Bronchial epithelial cell (primary cell): ENCODE measurements at regions not wholly inside any gene's neighbourhood (a gene's known extent, or its start where the extent isn't known, plus 50 kb on each side); places are given as distances from the start of the nearest gene placed in this dataset.
A peak's percentile ranks its signal among the peaks of the same experiment; 100 is the strongest.

Experiments used
- DNase-seq: peaks from one replicate; pipeline ENCODE4 v3.0.0-alpha.2; 2010; ENCODE audit warnings: low read depth
- FAIRE-seq: peaks from 2 replicates; lab custom pipeline; 2011; peaks lifted over from hg19 to GRCh38; lab: Jason Lieb, UNC
- H3K27me3 ChIP-seq: 2 replicates; pipeline ENCODE4 v1.5.1; 2011; ENCODE audit warnings: low read length; ENCODE audit not compliant: control insufficient read depth, insufficient read depth
- H3K36me3 ChIP-seq: 2 replicates; pipeline ENCODE4 v1.5.1; 2011; ENCODE audit warnings: low read length; ENCODE audit not compliant: control insufficient read depth, insufficient read depth
- H3K4me3 ChIP-seq: 2 replicates; pipeline ENCODE4 v1.5.1; 2011; ENCODE audit warnings: mild to moderate bottlenecking, low read depth, low read length, control low read depth
- CTCF ChIP-seq: IDR thresholded peaks from 2 replicates; pipeline ENCODE4 v1.5.1; 2011; ENCODE audit warnings: mild to moderate bottlenecking, moderate library complexity, low read length, control low read depth, inconsistent platforms; ENCODE audit not compliant: insufficient read depth, severe bottlenecking

GRCh38 chr17:71986886-71987285 lies 133.9 kb upstream of the SOX9 start:
- FAIRE-seq (no peak), DNase-seq (peak; percentile 61)

GRCh38 chr17:71987634-71988033 lies 133.2 kb upstream of the SOX9 start:
- Histone ChIP-seq H3K36me3 (no peaks in the 10 kb centered on the region), H3K27me3 (no peaks in the 10 kb centered on the region), H3K4me3 (no peak overlapping the region)
- FAIRE-seq: no peak
- no peak for TF ChIP-seq CTCF
- DNase-seq: peak; percentile 42

More at GRCh38 chr17:71986886-71987285, 133.9 kb upstream of the SOX9 start:
- Histone ChIP-seq H3K27me3 (no peaks in the 10 kb centered on the region), H3K36me3 (no peaks in the 10 kb centered on the region), H3K4me3 (no peak overlapping the region)
- no peak for TF ChIP-seq CTCF

GRCh38 chr17:71989117-71989516 lies 131.7 kb upstream of the SOX9 start:
- DNase-seq (no peak), FAIRE-seq (no peak)
- H3K27me3 ChIP-seq: no peaks in the 10 kb centered on the region
- H3K4me3 ChIP-seq: no peak overlapping the region
- no peak for TF ChIP-seq CTCF
- no peaks in the 10 kb centered on the region for H3K36me3 ChIP-seq

- Histone ChIP-seq H3K36me3 (no peaks in the 10 kb centered on the region), H3K27me3 (no peaks in the 10 kb centered on the region), H3K4me3 (no peak overlapping the region)
- no peak for DNase-seq
- TF ChIP-seq CTCF: no peak
- no peak for FAIRE-seq
These were observed 127.5 kb upstream of the SOX9 start for GRCh38 chr17:71993363-71993762.

- Histone ChIP-seq H3K27me3 (no peaks in the 10 kb centered on the region), H3K36me3 (no peaks in the 10 kb centered on the region), H3K4me3 (no peak overlapping the region)
- TF ChIP-seq CTCF: no peak
- DNase-seq (peak; percentile 95), FAIRE-seq (no peak)
These were observed 125.2 kb upstream of the SOX9 start for GRCh38 chr17:71995590-71995989.

- Histone ChIP-seq H3K36me3 (no peaks in the 10 kb centered on the region), H3K27me3 (no peaks in the 10 kb centered on the region), H3K4me3 (no peak overlapping the region)
- FAIRE-seq: no peak
- TF ChIP-seq CTCF: no peak
- peak; percentile 62 for DNase-seq
These were observed 116.8 kb upstream of the SOX9 start for GRCh38 chr17:72004011-72004427.
